GM12878 (cell line): ENCODE measurements at regions not wholly inside any gene's neighbourhood (a gene's known extent, or its start where the extent isn't known, plus 50 kb on each side); places are given as distances from the start of the nearest gene placed in this dataset.

ENCODE experiments used
- ATAC-seq: fragments of 200-7000 bp; cut with Tn5 transposase; 3 replicates; pipeline ENCODE4 v1.9.1; 2020; ENCODE audit warnings: mild to moderate bottlenecking, moderate library complexity
- BruUV-seq: library from RNA; stranded (reverse); fragments of 400-500 nt; replicated peaks from 2 replicates; lab custom pipeline; 2021; lab: Mats Ljungman, UMichigan
- CTCF ChIA-PET: fragments of 300-600 bp; sonication (Branson Sonifier 250); formaldehyde crosslinking; extraction: SDS; loops from one replicate; lab custom pipeline; 2021; ENCODE audit warnings: inconsistent platforms; lab: Yijun Ruan, JAX
- POLR2A ChIA-PET: fragments of 350-600 bp; formaldehyde crosslinking; extraction: SDS; loops from one replicate; lab custom pipeline; 2021; ENCODE audit warnings: inconsistent platforms; lab: Charles Lee
- RAD21 ChIA-PET: fragments of 300-600 bp; sonication (Branson Sonifier 250); formaldehyde crosslinking; loops from one replicate; lab custom pipeline; 2023; ENCODE audit warnings: antibody characterized with exemption; ENCODE audit not compliant: unreplicated experiment; lab: Charles Lee
- SMC1A ChIA-PET: fragments of 300-600 bp; sonication (Branson Sonifier 250); formaldehyde crosslinking; loops from one replicate; lab custom pipeline; 2023; ENCODE audit not compliant: unreplicated experiment, uncharacterized antibody; lab: Charles Lee
- DNase-seq: peaks from one replicate; pipeline ENCODE4 v3.0.0-alpha.2; 2011; ENCODE audit warnings: low read depth, low spot score
- FAIRE-seq: peaks from 3 replicates; lab custom pipeline; 2011; peaks lifted over from hg19 to GRCh38; lab: Jason Lieb, UNC
- H2AFZ ChIP-seq: 2 replicates; pipeline ENCODE4 v1.6.0; 2011; ENCODE audit warnings: low read depth, low read length, control low read depth; ENCODE audit not compliant: control insufficient read depth
- H3K27ac ChIP-seq: 2 replicates; pipeline ENCODE4 v1.5.1; 2011; ENCODE audit warnings: control low read depth; ENCODE audit not compliant: control insufficient read depth, insufficient read depth
- H3K27me3 ChIP-seq, 2 experiments: replicated peaks in 1 of 2; 2 replicates each; pipeline versions ENCODE4 v1.6.0 to v1.6.1; 2011; ENCODE audit warnings: low read length in 1 of 2; ENCODE audit not compliant: control insufficient read depth in 2 of 2, insufficient read depth in 2 of 2
- H3K36me3 ChIP-seq, 2 experiments: 2 replicates each; pipeline ENCODE4 v1.5.1; 2011; ENCODE audit warnings: low read length in 1 of 2; ENCODE audit not compliant: control insufficient read depth in 2 of 2, insufficient read depth in 2 of 2
- H3K4me1 ChIP-seq: 2 replicates; pipeline ENCODE4 v1.6.1; 2011; ENCODE audit warnings: mild to moderate bottlenecking, low read length, moderate library complexity, mixed read lengths; ENCODE audit not compliant: control insufficient read depth, insufficient read depth
- H3K4me2 ChIP-seq: 2 replicates; pipeline ENCODE4 v1.6.0; 2011; ENCODE audit warnings: control low read depth; ENCODE audit not compliant: control insufficient read depth, insufficient read depth
- H3K4me3 ChIP-seq: fragments of 200-600 bp; sonication (generic); 2 replicates; pipeline ENCODE4 v1.5.1; 2016
- H3K79me2 ChIP-seq: 2 replicates; pipeline ENCODE4 v1.6.0; 2011; ENCODE audit warnings: low read length; ENCODE audit not compliant: control insufficient read depth, insufficient read depth
- H3K9ac ChIP-seq: 2 replicates; pipeline ENCODE4 v1.8.0; 2011; ENCODE audit warnings: low read length, control low read depth, mixed read lengths; ENCODE audit not compliant: control insufficient read depth, insufficient read depth
- H3K9me3 ChIP-seq: replicated peaks from 3 replicates; pipeline ENCODE4 v1.5.1; 2011; ENCODE audit warnings: mild to moderate bottlenecking, low read length; ENCODE audit not compliant: control insufficient read depth, insufficient read depth
- H4K20me1 ChIP-seq: 2 replicates; pipeline ENCODE4 v1.6.0; 2011; ENCODE audit not compliant: control insufficient read depth, insufficient read depth
- BHLHE40 ChIP-seq, 2 experiments: fragments of 450-650 bp in 1 of 2; IDR thresholded peaks; 2 replicates each; pipeline ENCODE4 v1.6.1; 2011 to 2017; ENCODE audit warnings: low read depth in 2 of 2, borderline replicate concordance in 1 of 2, improper control_type of control experiment in 1 of 2, low read length in 1 of 2, mild to moderate bottlenecking in 1 of 2
- FOS ChIP-seq: IDR thresholded peaks from 3 replicates; pipeline ENCODE4 v1.6.1; 2011; ENCODE audit warnings: borderline replicate concordance; ENCODE audit not compliant: insufficient read length; ENCODE audit errors: extremely low read depth
- HDGF ChIP-seq: fragments of 450-650 bp; IDR thresholded peaks from 2 replicates; pipeline ENCODE4 v1.6.1; 2016; ENCODE audit warnings: antibody characterized with exemption
- MTA2 ChIP-seq: fragments of 450-650 bp; IDR thresholded peaks from 2 replicates; pipeline ENCODE4 v1.6.1; 2016; ENCODE audit warnings: low read depth, mild to moderate bottlenecking, moderate library complexity
- NR2C2 ChIP-seq: IDR thresholded peaks from 2 replicates; pipeline ENCODE4 v1.6.1; 2011; ENCODE audit warnings: borderline replicate concordance, low read depth; ENCODE audit not compliant: control insufficient read depth, insufficient read length
- NR2F1 ChIP-seq: fragments of 450-650 bp; conservative IDR thresholded peaks from 2 replicates; pipeline ENCODE4 v1.6.1; 2017; ENCODE audit warnings: mild to moderate bottlenecking
- PML ChIP-seq: IDR thresholded peaks from 2 replicates; pipeline ENCODE4 v1.6.1; 2012; ENCODE audit warnings: low read length, inconsistent platforms
- RAD21 ChIP-seq: IDR thresholded peaks from 2 replicates; pipeline ENCODE4 v1.6.1; 2011; ENCODE audit warnings: mild to moderate bottlenecking, low read depth, low read length, moderate library complexity; ENCODE audit not compliant: insufficient read depth
- YY1 ChIP-seq: IDR thresholded peaks from 2 replicates; pipeline ENCODE4 v1.6.1; 2011; ENCODE audit warnings: low read depth, mild to moderate bottlenecking, low read length
- WGBS: methylation state at CpG from one replicate; pipeline ENCODE4 v1.1.6; 2016; ENCODE audit warnings: low lambda C conversion rate; ENCODE audit not compliant: insufficient replicate concordance, insufficient coverage; ENCODE audit errors: missing lambda C conversion rate; 5-methylcytosine and 5-hydroxymethylcytosine counted together
- in situ Hi-C: fragments of 300-500 bp; cut with MboI; formaldehyde crosslinking; loops from 9 replicates; pipeline ENCODE4 v1.14.3; 2018; ENCODE audit warnings: mixed read lengths
- intact Hi-C: fragments of 100-400 bp; cut with micrococcal nuclease; formaldehyde crosslinking; loops from one replicate; pipeline ENCODE4 v1.14.2; 2022; ENCODE audit not compliant: unreplicated experiment
- TF ChIP-seq, protein P1 (sequence below): IDR thresholded peaks from 2 replicates; pipeline ENCODE4 v1.6.1; 2012; ENCODE audit warnings: improper control_type of control experiment, low read depth, low read length; ENCODE audit not compliant: insufficient replicate concordance
- TF ChIP-seq, protein P2 (sequence below): IDR thresholded peaks from 2 replicates; pipeline ENCODE4 v1.6.1; 2012; ENCODE audit warnings: low read length, inconsistent platforms
- TF ChIP-seq, protein P3 (sequence below): fragments of 450-650 bp; IDR thresholded peaks from 2 replicates; pipeline ENCODE4 v1.6.1; 2016; ENCODE audit warnings: mild to moderate bottlenecking
- TF ChIP-seq, protein P4 (sequence below): IDR thresholded peaks from 2 replicates; pipeline ENCODE4 v1.6.1; 2011; ENCODE audit warnings: borderline replicate concordance, low read depth, mild to moderate bottlenecking, moderate library complexity, low read length; ENCODE audit not compliant: insufficient read depth, poor library complexity, severe bottlenecking

- POLR2A ChIA-PET = interaction anchor here (0.6 kb wide), 1 partner anchor 17 kb away, joined by 6 read pairs; no protein-coding TSS in a partner anchor
- no TSS peak for BruUV-seq
- H3K27me3 ChIP-seq = no peaks in the 10 kb centered on the region
- CTCF ChIA-PET = no interaction called here
- H3K36me3 ChIP-seq = no peaks in the 10 kb centered on the region
- H2AFZ ChIP-seq = no peak overlapping the region
- H3K9ac ChIP-seq = no peak overlapping the region
- ATAC-seq (no peak), DNase-seq (no peak), FAIRE-seq (no peak)
- intact Hi-C loops (no loop called here), in situ Hi-C loops (no loop called here)
- no peak overlapping the region for H3K27ac ChIP-seq
- H3K4me3 ChIP-seq = no peak overlapping the region
- H3K4me1 ChIP-seq = no peaks in the 10 kb centered on the region
- TF ChIP-seq PML = no peak
- no peak for TF ChIP-seq FOS
- TF ChIP-seq, protein P1, sequence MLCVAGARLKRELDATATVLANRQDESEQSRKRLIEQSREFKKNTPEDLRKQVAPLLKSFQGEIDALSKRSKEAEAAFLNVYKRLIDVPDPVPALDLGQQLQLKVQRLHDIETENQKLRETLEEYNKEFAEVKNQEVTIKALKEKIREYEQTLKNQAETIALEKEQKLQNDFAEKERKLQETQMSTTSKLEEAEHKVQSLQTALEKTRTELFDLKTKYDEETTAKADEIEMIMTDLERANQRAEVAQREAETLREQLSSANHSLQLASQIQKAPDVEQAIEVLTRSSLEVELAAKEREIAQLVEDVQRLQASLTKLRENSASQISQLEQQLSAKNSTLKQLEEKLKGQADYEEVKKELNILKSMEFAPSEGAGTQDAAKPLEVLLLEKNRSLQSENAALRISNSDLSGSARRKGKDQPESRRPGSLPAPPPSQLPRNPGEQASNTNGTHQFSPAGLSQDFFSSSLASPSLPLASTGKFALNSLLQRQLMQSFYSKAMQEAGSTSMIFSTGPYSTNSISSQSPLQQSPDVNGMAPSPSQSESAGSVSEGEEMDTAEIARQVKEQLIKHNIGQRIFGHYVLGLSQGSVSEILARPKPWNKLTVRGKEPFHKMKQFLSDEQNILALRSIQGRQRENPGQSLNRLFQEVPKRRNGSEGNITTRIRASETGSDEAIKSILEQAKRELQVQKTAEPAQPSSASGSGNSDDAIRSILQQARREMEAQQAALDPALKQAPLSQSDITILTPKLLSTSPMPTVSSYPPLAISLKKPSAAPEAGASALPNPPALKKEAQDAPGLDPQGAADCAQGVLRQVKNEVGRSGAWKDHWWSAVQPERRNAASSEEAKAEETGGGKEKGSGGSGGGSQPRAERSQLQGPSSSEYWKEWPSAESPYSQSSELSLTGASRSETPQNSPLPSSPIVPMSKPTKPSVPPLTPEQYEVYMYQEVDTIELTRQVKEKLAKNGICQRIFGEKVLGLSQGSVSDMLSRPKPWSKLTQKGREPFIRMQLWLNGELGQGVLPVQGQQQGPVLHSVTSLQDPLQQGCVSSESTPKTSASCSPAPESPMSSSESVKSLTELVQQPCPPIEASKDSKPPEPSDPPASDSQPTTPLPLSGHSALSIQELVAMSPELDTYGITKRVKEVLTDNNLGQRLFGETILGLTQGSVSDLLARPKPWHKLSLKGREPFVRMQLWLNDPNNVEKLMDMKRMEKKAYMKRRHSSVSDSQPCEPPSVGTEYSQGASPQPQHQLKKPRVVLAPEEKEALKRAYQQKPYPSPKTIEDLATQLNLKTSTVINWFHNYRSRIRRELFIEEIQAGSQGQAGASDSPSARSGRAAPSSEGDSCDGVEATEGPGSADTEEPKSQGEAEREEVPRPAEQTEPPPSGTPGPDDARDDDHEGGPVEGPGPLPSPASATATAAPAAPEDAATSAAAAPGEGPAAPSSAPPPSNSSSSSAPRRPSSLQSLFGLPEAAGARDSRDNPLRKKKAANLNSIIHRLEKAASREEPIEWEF = no peak
- TF ChIP-seq, protein P2, sequence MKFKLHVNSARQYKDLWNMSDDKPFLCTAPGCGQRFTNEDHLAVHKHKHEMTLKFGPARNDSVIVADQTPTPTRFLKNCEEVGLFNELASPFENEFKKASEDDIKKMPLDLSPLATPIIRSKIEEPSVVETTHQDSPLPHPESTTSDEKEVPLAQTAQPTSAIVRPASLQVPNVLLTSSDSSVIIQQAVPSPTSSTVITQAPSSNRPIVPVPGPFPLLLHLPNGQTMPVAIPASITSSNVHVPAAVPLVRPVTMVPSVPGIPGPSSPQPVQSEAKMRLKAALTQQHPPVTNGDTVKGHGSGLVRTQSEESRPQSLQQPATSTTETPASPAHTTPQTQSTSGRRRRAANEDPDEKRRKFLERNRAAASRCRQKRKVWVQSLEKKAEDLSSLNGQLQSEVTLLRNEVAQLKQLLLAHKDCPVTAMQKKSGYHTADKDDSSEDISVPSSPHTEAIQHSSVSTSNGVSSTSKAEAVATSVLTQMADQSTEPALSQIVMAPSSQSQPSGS = no peak
- no peak for TF ChIP-seq BHLHE40 (IDR thresholded peaks at IDR 0.05; ENCODE audit: borderline replicate concordance in 1 of 2, low read depth in 2 of 2, low read length in 1 of 2)
- no peak for TF ChIP-seq RAD21
- TF ChIP-seq MTA2 = no peak
- TF ChIP-seq, protein P3, sequence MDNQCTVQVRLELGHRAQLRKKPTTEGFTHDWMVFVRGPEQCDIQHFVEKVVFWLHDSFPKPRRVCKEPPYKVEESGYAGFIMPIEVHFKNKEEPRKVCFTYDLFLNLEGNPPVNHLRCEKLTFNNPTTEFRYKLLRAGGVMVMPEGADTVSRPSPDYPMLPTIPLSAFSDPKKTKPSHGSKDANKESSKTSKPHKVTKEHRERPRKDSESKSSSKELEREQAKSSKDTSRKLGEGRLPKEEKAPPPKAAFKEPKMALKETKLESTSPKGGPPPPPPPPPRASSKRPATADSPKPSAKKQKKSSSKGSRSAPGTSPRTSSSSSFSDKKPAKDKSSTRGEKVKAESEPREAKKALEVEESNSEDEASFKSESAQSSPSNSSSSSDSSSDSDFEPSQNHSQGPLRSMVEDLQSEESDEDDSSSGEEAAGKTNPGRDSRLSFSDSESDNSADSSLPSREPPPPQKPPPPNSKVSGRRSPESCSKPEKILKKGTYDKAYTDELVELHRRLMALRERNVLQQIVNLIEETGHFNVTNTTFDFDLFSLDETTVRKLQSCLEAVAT = no peak
- TF ChIP-seq NR2F1 = no peak
- TF ChIP-seq HDGF = no peak
- TF ChIP-seq NR2C2 = no peak
- TF ChIP-seq, protein P4, sequence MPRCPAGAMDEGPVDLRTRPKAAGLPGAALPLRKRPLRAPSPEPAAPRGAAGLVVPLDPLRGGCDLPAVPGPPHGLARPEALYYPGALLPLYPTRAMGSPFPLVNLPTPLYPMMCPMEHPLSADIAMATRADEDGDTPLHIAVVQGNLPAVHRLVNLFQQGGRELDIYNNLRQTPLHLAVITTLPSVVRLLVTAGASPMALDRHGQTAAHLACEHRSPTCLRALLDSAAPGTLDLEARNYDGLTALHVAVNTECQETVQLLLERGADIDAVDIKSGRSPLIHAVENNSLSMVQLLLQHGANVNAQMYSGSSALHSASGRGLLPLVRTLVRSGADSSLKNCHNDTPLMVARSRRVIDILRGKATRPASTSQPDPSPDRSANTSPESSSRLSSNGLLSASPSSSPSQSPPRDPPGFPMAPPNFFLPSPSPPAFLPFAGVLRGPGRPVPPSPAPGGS = no peak
- TF ChIP-seq YY1 = no peak
- H4K20me1 ChIP-seq = no peaks in the 10 kb centered on the region
- 21% methylated on average over 3 of the region's 3 CpGs for WGBS
- SMC1A ChIA-PET = no interaction called here
- no peaks in the 10 kb centered on the region for H3K79me2 ChIP-seq
- H3K9me3 ChIP-seq = no peaks in the 10 kb centered on the region
- no peak overlapping the region for H3K4me2 ChIP-seq
- RAD21 ChIA-PET = no interaction called here
Observed at GRCh38 chr10:90644165-90644564, 213.7 kb downstream of the HTR7 start.
